Retina (tissue), 1 donor: ENCODE measurements at regions not wholly inside any gene's neighbourhood (a gene's known extent, or its start where the extent isn't known, plus 50 kb on each side); places are given as distances from the start of the nearest gene placed in this dataset.

ENCODE experiments used
- DNase-seq: peaks from one replicate; pipeline ENCODE4 v3.0.0-alpha.2; 2016

GRCh38 chr2:120616261-120616660 lies 119.4 kb upstream of the GLI2 start:
- no peak for DNase-seq

- DNase-seq, result no peak
Measured at GRCh38 chr2:120617055-120617454, 118.6 kb upstream of the GLI2 start.

DNA sequence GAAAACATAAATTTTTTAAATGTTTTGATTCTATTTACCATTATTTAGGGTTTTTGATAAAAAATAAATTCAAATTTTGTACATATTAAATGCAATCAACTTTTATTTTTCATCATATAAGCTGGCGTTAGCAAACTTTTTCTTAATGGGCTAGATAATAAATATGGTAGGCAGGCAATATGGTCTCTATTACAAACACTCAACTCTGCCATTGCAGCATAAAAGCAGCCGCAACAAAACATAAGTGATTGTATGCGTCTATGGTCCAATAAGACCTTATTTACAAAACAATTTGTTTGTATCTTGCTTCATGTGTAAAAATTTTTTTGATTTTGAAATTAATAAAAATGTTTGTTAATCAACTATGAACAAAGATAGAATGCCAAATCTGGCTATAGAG lies 116.8 kb upstream of the GLI2 start:
- DNase-seq, result no peak

GRCh38 chr2:120619579-120619978 lies 116.1 kb upstream of the GLI2 start:
- DNase-seq, result no peak

DNA sequence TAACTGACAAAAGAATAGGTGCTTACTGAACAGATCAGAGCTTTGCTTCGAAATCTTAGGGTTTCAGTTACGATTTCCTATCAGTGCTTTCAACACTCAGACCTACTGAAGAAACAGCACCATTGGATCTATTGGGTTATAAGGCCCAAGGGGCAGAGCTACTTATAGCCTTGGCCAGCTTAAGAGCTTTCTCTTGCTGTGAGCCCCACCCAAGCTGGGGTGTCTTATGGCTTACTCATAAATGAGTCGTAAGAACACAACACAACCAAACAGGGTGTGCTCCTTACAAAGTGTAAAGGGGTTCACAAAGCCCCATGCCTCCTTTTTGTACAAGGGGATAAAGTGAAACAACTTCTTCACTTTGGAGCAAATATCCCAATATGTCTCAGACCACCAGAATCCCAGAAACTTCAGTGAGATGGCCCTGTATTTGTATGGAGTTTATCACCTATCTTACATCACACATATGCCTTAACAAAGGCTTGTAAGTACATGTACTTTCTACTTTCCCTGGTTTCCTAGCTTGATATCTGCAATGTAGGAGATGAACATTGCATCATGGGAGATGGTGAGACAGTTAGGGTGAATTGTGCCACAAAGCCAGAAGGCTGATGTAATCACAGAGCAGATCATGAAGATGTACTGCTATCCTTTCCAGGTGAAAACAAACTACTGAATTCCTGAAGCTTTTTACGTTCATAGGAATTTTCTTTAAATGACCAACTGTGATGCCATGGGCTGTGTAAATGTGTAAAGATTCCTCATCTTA lies 115.5 kb upstream of the GLI2 start:
- no peak for DNase-seq

GRCh38 chr2:120622159-120622869 lies 113.4 kb upstream of the GLI2 start:
- no peak for DNase-seq

DNA sequence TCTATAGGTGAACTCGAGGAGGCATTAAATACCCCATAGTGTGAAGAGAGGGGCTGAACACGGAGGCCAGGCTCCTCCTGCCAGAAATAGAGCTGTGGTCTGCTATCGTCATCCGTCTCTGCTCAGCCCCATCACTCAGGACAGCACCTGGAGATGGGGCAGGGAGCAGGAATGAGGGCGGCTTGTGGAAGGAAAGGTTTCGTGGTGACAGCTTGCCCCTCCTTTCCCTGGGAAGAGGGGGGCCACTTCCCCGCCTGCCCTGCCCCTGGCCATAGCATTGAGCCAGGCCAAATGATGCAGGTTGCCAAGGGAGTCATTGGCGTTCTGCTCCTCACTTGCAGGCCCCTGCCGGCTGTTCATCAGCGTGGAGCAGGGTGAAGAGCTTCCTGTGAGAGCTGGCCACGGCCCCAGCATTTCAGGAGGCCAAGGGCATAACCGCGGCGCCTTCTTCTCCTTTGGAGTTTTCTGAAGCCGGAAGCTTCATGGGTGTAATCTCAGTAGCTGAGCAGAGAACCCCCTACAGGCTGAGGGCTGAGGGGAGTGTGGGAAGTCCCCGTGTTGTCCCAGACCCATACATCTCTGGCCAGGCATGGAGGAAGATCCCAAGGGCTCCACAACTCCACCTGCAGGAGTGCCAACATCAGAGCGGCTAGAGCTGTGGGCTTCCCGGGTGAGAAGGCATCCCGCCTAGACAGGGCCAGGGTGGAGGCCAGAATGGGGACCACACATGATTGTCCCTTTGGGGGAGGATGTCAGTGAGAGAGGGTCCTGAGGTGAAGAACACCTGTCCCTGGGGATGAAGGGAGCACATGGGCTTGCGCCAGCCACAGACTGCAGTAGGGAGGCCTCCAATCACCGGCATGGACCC lies 112.5 kb upstream of the GLI2 start:
- no peak for DNase-seq

DNA sequence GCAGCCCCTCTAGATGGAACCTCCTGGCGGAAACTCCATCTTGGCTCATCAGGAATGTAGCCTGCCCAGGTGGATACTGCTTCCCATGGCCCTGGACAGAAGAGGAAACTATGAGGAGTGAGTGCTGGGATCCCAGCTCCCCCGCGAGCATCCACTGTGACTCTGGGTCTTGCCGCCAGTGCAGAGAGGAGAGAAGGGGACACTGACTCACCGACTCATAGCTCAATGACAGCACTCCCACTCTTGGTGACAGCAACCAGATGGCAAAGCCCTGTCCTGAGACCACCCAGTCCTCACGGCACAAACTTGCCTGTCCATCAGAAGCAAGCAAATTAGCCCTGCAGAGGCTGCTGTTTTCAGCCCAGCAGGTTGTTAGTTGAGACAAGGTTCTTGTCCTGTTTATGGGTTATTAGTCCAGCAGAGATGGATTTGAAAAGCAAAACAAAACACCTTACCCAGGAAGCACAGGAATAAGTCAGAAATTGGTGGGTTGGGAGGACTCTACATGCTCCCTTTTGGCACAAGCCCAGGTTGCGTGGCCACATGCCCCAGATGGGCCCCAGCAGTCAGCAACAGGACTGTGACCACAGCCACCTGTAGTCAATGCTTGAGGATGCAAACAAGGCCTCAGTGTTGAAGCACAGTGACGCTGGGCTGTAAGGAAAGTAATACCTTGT lies 111.5 kb upstream of the GLI2 start:
- no peak for DNase-seq

- no peak for DNase-seq
Measured at GRCh38 chr2:120624738-120625446, 110.8 kb upstream of the GLI2 start.

DNA sequence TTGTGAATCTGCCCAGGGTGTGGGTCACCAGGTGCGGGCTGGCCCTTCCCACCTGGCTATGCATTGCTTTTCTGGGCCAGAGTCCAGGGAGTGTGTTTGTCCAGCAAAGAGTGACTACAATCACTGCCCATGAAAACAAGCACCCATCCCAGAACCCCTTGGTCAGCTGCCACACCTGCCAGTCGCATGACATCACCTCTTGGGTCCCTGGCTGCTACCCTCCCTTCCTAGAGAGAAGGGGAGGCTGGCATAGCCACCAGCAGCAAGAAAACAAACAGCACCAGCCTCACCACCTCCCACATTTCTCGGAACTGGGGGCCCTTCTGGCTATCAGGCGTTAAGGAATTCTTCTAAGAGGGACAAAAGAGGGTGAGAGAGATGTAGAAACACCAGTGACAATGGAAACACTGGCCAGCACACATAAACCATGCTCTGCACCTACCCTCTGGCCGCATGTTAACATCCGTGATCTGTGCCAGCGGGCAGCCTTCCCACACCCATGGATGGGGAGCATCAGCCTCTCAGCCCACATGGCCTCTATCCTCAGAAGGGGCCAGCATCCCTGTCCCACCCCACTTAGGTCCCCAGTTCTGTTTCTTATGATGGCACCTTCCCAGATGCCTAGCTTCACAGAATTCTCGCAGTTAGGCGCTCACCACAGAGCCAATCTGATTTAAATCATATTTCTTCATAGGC lies 109.7 kb upstream of the GLI2 start:
- DNase-seq, result no peak

- DNase-seq, result no peak
Measured at GRCh38 chr2:120626566-120626965, 109.1 kb upstream of the GLI2 start.

GRCh38 chr2:120628248-120628647 lies 107.4 kb upstream of the GLI2 start:
- DNase-seq, result no peak

GRCh38 chr2:120629241-120629895 lies 106.3 kb upstream of the GLI2 start:
- DNase-seq, result no peak

- DNase-seq, result no peak
Measured at GRCh38 chr2:120630031-120630701, 105.5 kb upstream of the GLI2 start.

DNA sequence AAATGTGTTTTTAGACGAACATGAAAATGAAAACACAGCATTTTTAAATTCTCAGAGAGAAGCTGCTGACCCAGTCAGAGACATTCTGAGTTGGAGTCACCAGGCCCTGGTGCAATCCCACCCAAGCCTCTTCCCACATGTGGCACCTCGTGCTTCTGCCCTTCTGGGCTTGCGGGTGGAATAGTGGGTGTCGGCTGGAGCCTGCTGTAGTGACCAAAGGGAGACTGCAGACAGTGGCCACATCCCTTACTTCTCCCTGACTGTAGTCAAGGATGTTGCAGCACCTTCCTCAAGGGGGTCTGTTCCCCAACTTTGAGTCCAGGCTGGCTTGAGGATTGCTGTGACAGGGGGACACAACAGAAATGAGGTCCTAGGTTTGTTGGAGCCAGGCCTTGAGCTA lies 104.4 kb upstream of the GLI2 start:
- no peak for DNase-seq

GRCh38 chr2:120631724-120632123 lies 103.9 kb upstream of the GLI2 start:
- DNase-seq, result no peak

DNA sequence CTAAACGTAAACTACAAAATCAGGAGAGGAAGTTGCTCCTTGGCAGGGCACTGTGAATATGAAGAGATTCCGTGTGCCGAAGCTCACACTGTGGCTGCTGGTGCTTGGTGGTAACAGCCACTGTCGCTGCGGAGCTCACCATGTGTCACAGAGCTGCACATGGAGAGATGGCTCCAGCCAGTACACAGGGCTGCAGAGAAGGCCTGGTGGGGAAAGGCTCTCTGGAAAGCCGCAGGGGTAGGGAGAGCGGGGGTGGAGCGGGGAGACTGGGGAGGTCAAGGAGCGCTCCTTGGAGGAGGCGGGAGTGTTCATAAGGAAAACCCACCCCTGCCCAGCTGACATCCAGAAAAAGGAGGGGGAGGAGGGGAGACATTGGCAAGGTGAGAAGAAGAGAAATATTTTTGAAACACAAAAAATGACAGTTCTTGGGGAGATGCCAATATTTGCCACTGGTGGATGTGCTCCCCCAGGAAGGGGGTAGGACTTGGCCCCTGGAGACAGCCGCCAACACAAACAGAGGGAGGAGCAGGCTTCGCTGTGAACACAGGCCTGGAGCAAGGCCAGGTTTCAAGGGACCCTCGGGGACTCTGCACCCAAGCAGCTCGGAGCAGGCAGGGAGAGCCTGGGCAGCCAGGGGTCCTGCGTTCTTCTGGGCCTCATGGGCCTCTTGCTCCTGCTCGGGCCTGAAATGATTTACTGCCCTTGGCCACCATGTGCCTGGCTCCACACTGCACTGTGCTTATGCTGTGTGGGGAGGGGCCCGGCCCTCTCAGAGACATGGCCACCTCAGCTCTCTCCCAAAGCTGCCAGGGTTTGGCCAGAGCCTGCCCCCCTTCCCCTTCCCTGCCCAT lies 102.6 kb upstream of the GLI2 start:
- no peak for DNase-seq

DNA sequence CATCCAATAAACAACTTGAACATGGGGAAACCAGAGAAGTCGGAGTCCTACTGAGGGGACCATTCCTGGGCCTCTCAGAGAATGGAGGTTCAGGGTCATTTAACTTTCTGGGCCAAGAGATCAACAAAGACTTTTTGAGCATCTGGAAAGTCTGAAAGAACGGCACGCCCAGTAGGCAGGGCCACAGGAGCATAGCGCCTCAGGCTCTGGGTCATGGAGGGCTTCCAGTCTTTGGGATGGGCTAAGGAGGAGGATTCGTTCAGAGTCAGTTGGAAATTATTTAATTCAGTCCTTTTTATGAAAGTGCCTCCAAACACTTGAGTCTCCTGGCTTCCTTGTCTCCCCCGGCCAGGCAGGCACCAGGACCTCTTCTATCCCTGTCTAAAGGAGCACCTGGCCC lies 101.1 kb upstream of the GLI2 start:
- DNase-seq, result no peak

DNA sequence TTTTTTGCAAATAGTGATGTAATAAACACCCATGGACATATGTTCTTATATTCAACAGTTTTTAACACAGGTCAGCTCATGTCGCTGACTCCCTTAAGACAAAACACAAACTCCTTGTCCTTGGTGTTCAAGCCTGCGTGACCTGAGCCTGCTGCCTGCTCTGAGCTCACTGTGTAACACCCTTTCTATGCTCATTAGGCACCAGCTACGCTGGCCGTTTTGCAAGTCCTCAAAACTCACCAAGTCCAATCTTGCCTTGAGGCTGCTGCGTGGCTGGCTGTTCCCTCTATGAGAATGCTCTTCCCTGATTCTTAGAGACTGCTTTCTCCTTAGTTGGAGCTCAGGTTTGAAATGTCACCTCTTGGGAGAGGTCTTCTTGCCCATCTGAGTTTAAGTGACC lies 100.5 kb upstream of the GLI2 start:
- no peak for DNase-seq

DNA sequence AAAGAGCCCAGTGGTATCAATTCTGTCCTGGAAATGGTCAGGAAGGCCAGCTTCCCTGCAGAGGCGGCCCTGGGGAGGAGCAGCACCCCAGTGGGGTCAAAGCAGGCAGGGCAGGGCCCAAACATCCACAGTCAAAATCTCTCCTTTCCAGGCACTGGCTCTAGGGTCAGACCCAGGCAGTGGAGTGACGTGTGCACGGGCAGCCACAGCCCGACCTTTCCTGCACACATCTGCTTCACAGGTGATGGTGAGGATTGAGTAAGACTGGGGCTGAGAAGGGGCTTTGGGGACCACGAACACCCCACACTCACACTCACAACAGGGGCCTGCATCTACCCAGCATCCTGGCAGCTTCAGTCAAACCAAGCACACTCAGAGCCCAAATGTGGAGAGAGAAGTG lies 97.8 kb upstream of the GLI2 start:
- DNase-seq, result no peak
